ENCODE measurements at regions not wholly inside any gene's neighbourhood (a gene's known extent, or its start where the extent isn't known, plus 50 kb on each side); places are given as distances from the start of the nearest gene placed in this dataset.

- H3K56ac ChIP-seq (replicated peaks; ENCODE audit: insufficient read length, low read depth, low read length): no peak overlapping the region
- ChIA-PET POLR2A (ENCODE audit: partially characterized antibody) (no interaction called here), CTCF (ENCODE audit: partially characterized antibody) (interaction anchor here (0.6 to 1.4 kb wide), 2 partner anchors 15 to 1856 kb away, joined by 3 read pairs; no protein-coding TSS in a partner anchor)
- H2BK15ac ChIP-seq (ENCODE audit: low read length): no peak overlapping the region
- FAIRE-seq: no peak
- no peak overlapping the region for H3K9ac ChIP-seq (replicated peaks in 1 of 4; ENCODE audit: extremely low read depth in 1 of 4, low read depth in 3 of 4, low read length in 3 of 4)
- H3K18ac ChIP-seq (ENCODE audit: extremely low read depth, low read length): no peak overlapping the region
- H3K23me2 ChIP-seq (ENCODE audit: low read depth, low read length): no peaks in the 10 kb centered on the region
- no peaks in the 10 kb centered on the region for H3K79me2 ChIP-seq (ENCODE audit: control insufficient read depth in 1 of 2, insufficient read depth in 2 of 2, low read length in 2 of 2)
- H4K8ac ChIP-seq (ENCODE audit: extremely low read depth, insufficient read depth, low read length): no peak overlapping the region
- no peak overlapping the region for H2BK20ac ChIP-seq (ENCODE audit: low read length)
- WGBS, 2 experiments (ENCODE audit: extremely low coverage in 1 of 2, insufficient coverage in 1 of 2, insufficient read length in 1 of 2, insufficient replicate concordance in 2 of 2, low coverage in 1 of 2, low lambda C conversion rate in 2 of 2, missing lambda C conversion rate in 1 of 2): 73% methylated on average over 5 of the region's 5 CpGs; no CpG with 5 or more reads in 1 of the 2 experiments
- DNase-seq (ENCODE audit: low read depth in 1 of 2, low spot score in 2 of 2): no peak
- no peak overlapping the region for H2BK120ac ChIP-seq (replicated peaks; ENCODE audit: low read depth, low read length)
- H2BK5ac ChIP-seq (ENCODE audit: low read depth, low read length): no peak overlapping the region
- H2AK5ac ChIP-seq (ENCODE audit: low read depth, low read length): no peak overlapping the region
- no peaks in the 10 kb centered on the region for H3K79me1 ChIP-seq (ENCODE audit: low read depth, low read length)
- H3K4me3 ChIP-seq (ENCODE audit: extremely low read depth in 1 of 4, insufficient read depth in 2 of 4, low read depth in 3 of 4, low read length in 4 of 4): no peak overlapping the region
- no peak overlapping the region for H2BK12ac ChIP-seq (ENCODE audit: low read depth, low read length)
- H3K4me1 ChIP-seq (replicated peaks in 1 of 4; ENCODE audit: control insufficient read depth in 3 of 4, insufficient read depth in 4 of 4, low read length in 3 of 4): no peaks in the 10 kb centered on the region
- no peaks in the 10 kb centered on the region for H4K20me1 ChIP-seq (replicated peaks in 1 of 2; ENCODE audit: control insufficient read depth in 1 of 2, insufficient read depth in 2 of 2, low read length in 2 of 2)
- H4K91ac ChIP-seq (replicated peaks; ENCODE audit: insufficient read length, low read length): no peak overlapping the region
- H3K27me3 ChIP-seq (replicated peaks in 1 of 4; ENCODE audit: control insufficient read depth in 3 of 4, extremely low read depth in 1 of 4, insufficient read depth in 3 of 4, low read length in 3 of 4): no peaks in the 10 kb centered on the region
- H4K5ac ChIP-seq (ENCODE audit: insufficient read length, low read depth, low read length): no peak overlapping the region
- no peak overlapping the region for H3K4ac ChIP-seq (replicated peaks; ENCODE audit: insufficient read length, low read depth, low read length)
- no peaks in the 10 kb centered on the region for H3K9me3 ChIP-seq (ENCODE audit: insufficient read depth in 2 of 2, low read depth in 1 of 2, low read length in 1 of 2)
- H3K23ac ChIP-seq (ENCODE audit: insufficient read length): no peak overlapping the region
- H3K14ac ChIP-seq (ENCODE audit: insufficient read length): no peak overlapping the region
- H3K4me2 ChIP-seq (ENCODE audit: insufficient read depth in 1 of 2, low read depth in 2 of 2, low read length in 2 of 2): no peak overlapping the region
- no peak overlapping the region for H3K27ac ChIP-seq (ENCODE audit: low read depth, low read length)
- no peaks in the 10 kb centered on the region for H3K36me3 ChIP-seq (ENCODE audit: control insufficient read depth in 2 of 4, insufficient read depth in 4 of 4, low read length in 3 of 4)
- no peak overlapping the region for H2AFZ ChIP-seq (ENCODE audit: low read length)
- no peak for TF ChIP-seq RFX5 (IDR thresholded peaks at IDR 0.05; ENCODE audit: borderline replicate concordance, low read depth, low read length)
- TF ChIP-seq TEAD4 (IDR thresholded peaks at IDR 0.05; ENCODE audit: low read depth, low read length): no peak
- no peak for TF ChIP-seq MAX (IDR thresholded peaks at IDR 0.05)
- TF ChIP-seq CREB1 (IDR thresholded peaks at IDR 0.05): no peak
- no peak for TF ChIP-seq EP300 (IDR thresholded peaks at IDR 0.05; ENCODE audit: borderline replicate concordance in 1 of 2, low read depth in 2 of 2, low read length in 2 of 2)
Observed at GRCh38 chr6:91678679-91679446, 1092.0 kb upstream of the MAP3K7 start.

Measured in H1 (cell line).